GM23338 (cell line): ENCODE measurements at regions not wholly inside any gene's neighbourhood (a gene's known extent, or its start where the extent isn't known, plus 50 kb on each side); places are given as distances from the start of the nearest gene placed in this dataset.

ENCODE experiments used
- EZH2 ChIP-seq: fragments of 200-600 bp; sonication (generic); IDR thresholded peaks from one replicate; pipeline ENCODE4 v1.8.0; 2017; ENCODE audit warnings: antibody characterized with exemption, mild to moderate bottlenecking, low read depth; ENCODE audit not compliant: unreplicated experiment
- EZH2phosphoT487 ChIP-seq: fragments of 200-600 bp; sonication (generic); IDR thresholded peaks from one replicate; pipeline ENCODE4 v1.8.1; 2018; ENCODE audit warnings: antibody characterized with exemption; ENCODE audit not compliant: unreplicated experiment
- JUNB ChIP-seq: IDR thresholded peaks from one replicate; pipeline ENCODE4 v1.6.1; 2016; ENCODE audit warnings: antibody characterized with exemption; ENCODE audit not compliant: unreplicated experiment
- NANOG ChIP-seq: IDR thresholded peaks from 2 replicates; pipeline ENCODE4 v1.6.1; 2016; ENCODE audit warnings: antibody characterized with exemption, borderline replicate concordance
- POLR2AphosphoS5 ChIP-seq: IDR thresholded peaks from 2 replicates; pipeline ENCODE4 v1.6.1; 2016; ENCODE audit warnings: antibody characterized with exemption, low read depth
- TF ChIP-seq, protein P1 (sequence below): IDR thresholded peaks from one replicate; pipeline ENCODE4 v1.6.1; 2018; ENCODE audit warnings: antibody characterized with exemption; ENCODE audit not compliant: unreplicated experiment
- TF ChIP-seq, protein P2 (sequence below), 2 experiments: fragments of 200-600 bp in 1 of 2; sonication (generic) in 1 of 2; conservative IDR thresholded peaks; 2 replicates each; pipeline versions ENCODE4 v1.5.1 to v1.6.1; 2016 to 2017; ENCODE audit warnings: antibody characterized with exemption in 2 of 2, low read depth in 2 of 2, mild to moderate bottlenecking in 2 of 2, moderate library complexity in 1 of 2
- TF ChIP-seq, protein P3 (sequence below): IDR thresholded peaks from 2 replicates; pipeline ENCODE4 v1.6.1; 2016; ENCODE audit warnings: antibody characterized with exemption

DNA sequence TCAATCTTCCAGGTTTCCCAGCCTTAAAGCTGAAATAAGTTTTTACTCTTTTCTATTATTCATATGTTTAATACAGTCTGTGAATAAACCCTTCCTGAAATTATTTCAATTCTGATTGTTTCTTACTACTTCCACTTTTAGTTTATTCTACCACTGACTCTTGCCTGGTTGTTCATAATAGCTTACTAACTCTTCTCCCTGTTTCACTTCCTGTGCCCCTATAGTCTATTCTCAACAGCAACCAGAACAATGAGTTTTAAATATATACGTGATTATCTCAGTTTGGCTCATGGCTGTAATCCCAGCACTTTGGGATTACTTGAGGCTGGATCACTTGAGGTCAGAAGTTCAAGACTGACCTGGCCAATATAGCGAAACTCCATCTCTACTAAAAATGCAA lies 408.0 kb upstream of the SPOCK3 start:
- TF ChIP-seq, protein P1, sequence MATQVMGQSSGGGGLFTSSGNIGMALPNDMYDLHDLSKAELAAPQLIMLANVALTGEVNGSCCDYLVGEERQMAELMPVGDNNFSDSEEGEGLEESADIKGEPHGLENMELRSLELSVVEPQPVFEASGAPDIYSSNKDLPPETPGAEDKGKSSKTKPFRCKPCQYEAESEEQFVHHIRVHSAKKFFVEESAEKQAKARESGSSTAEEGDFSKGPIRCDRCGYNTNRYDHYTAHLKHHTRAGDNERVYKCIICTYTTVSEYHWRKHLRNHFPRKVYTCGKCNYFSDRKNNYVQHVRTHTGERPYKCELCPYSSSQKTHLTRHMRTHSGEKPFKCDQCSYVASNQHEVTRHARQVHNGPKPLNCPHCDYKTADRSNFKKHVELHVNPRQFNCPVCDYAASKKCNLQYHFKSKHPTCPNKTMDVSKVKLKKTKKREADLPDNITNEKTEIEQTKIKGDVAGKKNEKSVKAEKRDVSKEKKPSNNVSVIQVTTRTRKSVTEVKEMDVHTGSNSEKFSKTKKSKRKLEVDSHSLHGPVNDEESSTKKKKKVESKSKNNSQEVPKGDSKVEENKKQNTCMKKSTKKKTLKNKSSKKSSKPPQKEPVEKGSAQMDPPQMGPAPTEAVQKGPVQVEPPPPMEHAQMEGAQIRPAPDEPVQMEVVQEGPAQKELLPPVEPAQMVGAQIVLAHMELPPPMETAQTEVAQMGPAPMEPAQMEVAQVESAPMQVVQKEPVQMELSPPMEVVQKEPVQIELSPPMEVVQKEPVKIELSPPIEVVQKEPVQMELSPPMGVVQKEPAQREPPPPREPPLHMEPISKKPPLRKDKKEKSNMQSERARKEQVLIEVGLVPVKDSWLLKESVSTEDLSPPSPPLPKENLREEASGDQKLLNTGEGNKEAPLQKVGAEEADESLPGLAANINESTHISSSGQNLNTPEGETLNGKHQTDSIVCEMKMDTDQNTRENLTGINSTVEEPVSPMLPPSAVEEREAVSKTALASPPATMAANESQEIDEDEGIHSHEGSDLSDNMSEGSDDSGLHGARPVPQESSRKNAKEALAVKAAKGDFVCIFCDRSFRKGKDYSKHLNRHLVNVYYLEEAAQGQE = no peak
- TF ChIP-seq, protein P2, sequence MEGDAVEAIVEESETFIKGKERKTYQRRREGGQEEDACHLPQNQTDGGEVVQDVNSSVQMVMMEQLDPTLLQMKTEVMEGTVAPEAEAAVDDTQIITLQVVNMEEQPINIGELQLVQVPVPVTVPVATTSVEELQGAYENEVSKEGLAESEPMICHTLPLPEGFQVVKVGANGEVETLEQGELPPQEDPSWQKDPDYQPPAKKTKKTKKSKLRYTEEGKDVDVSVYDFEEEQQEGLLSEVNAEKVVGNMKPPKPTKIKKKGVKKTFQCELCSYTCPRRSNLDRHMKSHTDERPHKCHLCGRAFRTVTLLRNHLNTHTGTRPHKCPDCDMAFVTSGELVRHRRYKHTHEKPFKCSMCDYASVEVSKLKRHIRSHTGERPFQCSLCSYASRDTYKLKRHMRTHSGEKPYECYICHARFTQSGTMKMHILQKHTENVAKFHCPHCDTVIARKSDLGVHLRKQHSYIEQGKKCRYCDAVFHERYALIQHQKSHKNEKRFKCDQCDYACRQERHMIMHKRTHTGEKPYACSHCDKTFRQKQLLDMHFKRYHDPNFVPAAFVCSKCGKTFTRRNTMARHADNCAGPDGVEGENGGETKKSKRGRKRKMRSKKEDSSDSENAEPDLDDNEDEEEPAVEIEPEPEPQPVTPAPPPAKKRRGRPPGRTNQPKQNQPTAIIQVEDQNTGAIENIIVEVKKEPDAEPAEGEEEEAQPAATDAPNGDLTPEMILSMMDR (conservative IDR thresholded peaks at IDR 0.05; ENCODE audit: low read depth in 2 of 2) = no peak
- no peak for TF ChIP-seq EZH2
- TF ChIP-seq EZH2phosphoT487 = no peak
- TF ChIP-seq JUNB = no peak
- TF ChIP-seq NANOG = no peak
- no peak for TF ChIP-seq POLR2AphosphoS5
- TF ChIP-seq, protein P3, sequence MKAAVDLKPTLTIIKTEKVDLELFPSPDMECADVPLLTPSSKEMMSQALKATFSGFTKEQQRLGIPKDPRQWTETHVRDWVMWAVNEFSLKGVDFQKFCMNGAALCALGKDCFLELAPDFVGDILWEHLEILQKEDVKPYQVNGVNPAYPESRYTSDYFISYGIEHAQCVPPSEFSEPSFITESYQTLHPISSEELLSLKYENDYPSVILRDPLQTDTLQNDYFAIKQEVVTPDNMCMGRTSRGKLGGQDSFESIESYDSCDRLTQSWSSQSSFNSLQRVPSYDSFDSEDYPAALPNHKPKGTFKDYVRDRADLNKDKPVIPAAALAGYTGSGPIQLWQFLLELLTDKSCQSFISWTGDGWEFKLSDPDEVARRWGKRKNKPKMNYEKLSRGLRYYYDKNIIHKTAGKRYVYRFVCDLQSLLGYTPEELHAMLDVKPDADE = no peak
